H1 (cell line): ENCODE measurements at regions not wholly inside any gene's neighbourhood (a gene's known extent, or its start where the extent isn't known, plus 50 kb on each side); places are given as distances from the start of the nearest gene placed in this dataset.

Experiments used
- JUND ChIP-seq: IDR thresholded peaks from 2 replicates; pipeline ENCODE4 v1.6.1; 2011; ENCODE audit warnings: mild to moderate bottlenecking, improper control_type of control experiment, low read length
- TBP ChIP-seq: IDR thresholded peaks from 2 replicates; pipeline ENCODE4 v1.6.1; 2011; ENCODE audit warnings: low read depth, low read length, improper control_type of control experiment

GRCh38 chr10:131567279-131568162, 256.0 kb upstream of the TCERG1L start (continued):
- TF ChIP-seq JUND (no peak), TBP (no peak)
